ENCODE measurements at regions not wholly inside any gene's neighbourhood (a gene's known extent, or its start where the extent isn't known, plus 50 kb on each side); places are given as distances from the start of the nearest gene placed in this dataset.
A peak's percentile ranks its signal among the peaks of the same experiment; 100 is the strongest.

DNA sequence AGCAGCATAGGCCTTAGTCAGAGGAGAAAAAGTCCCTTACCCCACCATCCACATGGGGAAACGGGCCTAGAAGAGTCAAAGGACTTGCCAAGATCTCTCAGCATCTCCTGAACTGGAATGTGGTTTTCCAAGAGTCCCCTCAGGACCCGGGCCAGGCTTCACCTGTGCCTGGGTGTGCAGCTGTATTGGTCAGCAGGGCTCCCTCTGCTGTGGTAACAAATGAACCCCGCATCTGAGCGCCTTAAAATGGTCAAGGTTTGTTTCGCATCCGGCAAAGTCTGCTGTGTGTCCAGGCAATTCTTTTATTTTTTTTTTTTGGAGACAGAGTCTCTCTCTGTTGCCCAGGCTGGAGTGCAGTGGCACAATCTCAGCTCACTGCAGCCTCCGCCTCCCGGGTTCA is 168.0 kb upstream of the IER5L start:
- Mint-ChIP-seq H3K4me1 (no peaks in the 10 kb centered on the region), H3K27ac (no peak overlapping the region)

DNA sequence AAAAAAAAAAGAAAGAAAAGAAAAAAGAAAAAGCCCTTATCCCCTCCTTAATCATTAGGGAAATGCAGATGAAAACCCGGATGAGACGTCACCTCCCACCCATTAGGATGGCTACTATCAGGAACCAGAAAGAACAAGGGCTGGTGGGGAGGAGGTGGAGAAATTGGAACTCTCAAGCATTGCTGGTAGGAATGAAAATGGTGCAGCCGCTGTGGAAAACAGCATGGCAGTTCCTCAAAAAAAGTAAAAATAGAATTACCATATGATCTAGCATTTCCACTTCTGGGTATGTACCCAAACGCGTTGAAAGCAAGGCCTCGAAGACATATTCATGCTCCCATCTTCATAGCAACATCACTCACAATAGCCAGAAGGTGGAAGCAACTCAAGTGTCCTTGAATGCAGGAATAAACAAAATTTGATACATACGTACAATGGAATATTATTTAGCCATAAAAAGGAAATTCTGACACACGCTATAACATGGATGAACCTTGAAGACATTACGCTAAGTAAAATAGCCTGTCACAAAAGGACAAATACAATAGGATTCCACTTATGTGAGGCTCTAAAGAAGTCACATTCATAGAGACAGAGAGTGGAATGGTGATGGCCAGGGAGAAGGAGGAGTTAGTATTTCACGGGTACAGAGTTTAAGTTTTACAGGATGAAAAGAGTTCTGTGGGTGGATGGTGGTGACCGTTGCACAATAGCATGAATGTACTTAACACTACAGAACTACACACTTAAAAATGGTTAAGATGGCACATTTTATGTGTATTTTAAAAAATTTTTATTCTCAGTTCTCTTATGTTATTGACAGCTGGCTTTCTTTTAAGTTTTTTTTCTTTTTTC is 166.8 kb upstream of the IER5L start:
- H3K4me3 Mint-ChIP-seq = no peak overlapping the region
- H3K9me3 Mint-ChIP-seq = no peaks in the 10 kb centered on the region
- H3K27ac Mint-ChIP-seq = no peak overlapping the region
- H3K27me3 Mint-ChIP-seq (ENCODE audit: low read depth in 3 of 3) = peaks cover 0 to 9% (median 5%) of the 10 kb centered on the region in 3 donors
- no peak for DNase-seq
- H3K4me1 Mint-ChIP-seq = no peaks in the 10 kb centered on the region
- H3K36me3 Mint-ChIP-seq = no peaks in the 10 kb centered on the region

More for the DNA sequence above, 168.0 kb upstream of the IER5L start:
- no peak overlapping the region for H3K4me3 Mint-ChIP-seq
- no peaks in the 10 kb centered on the region for H3K36me3 Mint-ChIP-seq
- no peak for DNase-seq
- H3K27me3 Mint-ChIP-seq (ENCODE audit: low read depth in 3 of 3) = peaks cover 3 to 9% (median 7%) of the 10 kb centered on the region in 3 donors
- no peaks in the 10 kb centered on the region for H3K9me3 Mint-ChIP-seq

DNA sequence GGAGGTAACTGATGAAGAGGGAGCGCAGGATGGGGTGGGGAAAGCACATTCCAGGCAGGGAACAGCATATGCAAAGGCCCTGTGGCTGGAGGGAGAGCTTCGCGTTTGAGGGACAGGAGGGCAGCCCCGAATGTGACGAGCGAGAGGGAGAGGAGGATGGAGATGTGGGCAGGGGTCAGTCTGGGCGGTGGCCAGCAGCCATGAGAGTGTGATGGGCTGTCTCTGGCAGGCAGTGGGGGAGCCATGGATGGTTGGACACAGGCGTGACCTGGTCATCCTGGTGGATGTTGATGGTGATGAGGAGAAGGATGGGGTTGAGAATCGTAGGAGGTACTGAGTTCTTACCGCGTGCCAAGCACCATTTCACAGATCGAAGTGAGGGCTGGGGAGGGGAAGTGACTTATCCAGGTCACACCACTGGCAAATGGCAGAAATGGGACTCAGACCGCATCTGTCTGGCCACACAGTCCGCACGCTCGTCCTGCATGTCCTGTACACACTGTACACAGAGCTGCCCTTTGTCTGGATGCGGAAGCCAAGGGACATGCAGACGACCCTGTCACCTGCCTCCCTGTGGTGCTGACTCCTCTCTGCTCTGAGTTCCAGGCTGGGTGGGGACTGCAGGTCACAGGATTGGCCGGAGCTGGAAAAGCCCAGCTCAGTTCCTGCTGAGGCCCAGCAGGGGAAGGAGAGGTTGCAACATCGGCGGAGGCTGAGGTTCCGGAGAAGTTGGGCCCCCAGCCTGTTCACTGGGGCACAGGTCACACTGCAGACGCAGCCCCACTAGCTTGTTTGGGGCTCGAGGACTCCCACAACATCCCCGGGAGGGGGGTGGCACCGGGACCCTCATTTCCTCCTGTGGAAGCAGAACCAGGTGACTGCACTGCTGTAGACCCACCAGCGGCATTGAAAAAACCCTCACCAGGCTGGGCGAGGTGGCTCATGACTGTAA is 165.6 kb upstream of the IER5L start:
- H3K27me3 Mint-ChIP-seq (ENCODE audit: low read depth in 3 of 3) = peaks cover 0 to 7% (median 5%) of the 10 kb centered on the region in 3 donors
- H3K4me3 Mint-ChIP-seq = no peak overlapping the region
- no peaks in the 10 kb centered on the region for H3K36me3 Mint-ChIP-seq
- no peak overlapping the region for H3K27ac Mint-ChIP-seq
- no peaks in the 10 kb centered on the region for H3K4me1 Mint-ChIP-seq
- no peak for DNase-seq
- H3K9me3 Mint-ChIP-seq = no peaks in the 10 kb centered on the region

DNA sequence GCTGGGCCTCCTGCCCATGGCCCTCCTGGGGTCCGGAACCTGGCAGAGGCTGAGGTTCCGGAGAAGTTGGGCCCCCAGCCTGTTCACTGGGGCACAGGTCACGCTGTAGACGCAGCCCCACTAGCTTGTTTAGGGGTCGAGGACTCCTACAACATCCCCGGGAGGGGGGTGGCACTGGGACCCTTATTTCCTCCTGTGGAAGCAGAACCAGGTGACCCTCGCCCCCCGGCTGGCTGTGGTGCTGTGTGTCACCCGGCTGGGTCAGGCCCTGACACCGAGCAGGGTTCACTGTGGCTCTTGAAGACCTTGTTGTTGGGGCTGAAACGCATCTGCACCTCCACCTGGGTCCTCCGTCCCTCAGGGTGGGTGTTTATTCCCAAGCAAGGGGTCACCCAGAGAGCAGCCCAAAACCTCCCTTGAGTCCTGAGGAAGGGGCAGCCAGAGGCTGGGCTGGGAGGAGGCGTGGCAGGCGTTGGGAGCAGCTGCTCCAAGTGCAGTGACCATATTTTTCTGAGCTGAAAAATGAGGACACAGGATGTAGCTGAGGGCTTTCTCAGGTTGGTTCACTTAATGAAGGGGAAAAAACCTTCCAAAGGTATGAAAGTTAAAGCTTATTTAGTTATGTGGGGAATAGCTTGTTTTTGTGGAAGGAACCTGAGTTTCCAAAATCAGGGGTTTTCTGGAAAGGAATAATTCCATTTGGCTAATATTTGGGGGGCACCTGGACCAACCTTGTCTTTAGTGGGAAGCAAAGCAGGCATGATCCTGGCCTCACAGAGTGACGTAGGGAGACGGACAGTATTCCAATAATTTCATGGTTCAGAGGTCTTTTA is 164.7 kb upstream of the IER5L start:
- Mint-ChIP-seq H3K27me3 (ENCODE audit: low read depth in 3 of 3) (peaks cover 0 to 8% (median 4%) of the 10 kb centered on the region in 3 donors), H3K36me3 (no peaks in the 10 kb centered on the region), H3K27ac (no peak overlapping the region), H3K9me3 (no peaks in the 10 kb centered on the region), H3K4me3 (no peak overlapping the region), H3K4me1 (peaks cover 1 to 3% of the 10 kb centered on the region in 2 donors)
- no peak for DNase-seq

DNA sequence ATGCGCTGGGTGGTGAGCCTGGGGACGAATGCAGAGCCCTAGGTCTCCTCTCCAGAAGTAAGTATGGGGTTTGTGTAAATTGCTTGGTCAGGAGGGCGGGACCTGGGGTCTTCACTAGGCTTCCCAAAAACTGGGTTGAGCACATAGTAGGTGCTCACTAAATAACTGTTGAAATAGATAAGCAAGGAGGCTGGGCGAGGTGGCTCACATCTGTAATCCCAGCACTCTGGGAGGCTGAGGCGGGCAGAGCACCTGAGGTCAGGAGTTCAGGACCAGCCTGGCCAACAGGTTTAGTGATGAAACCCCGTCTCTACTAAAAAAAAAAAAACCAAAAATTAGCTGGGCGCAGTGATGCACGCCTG is 163.9 kb upstream of the IER5L start:
- Mint-ChIP-seq H3K9me3 (no peaks in the 10 kb centered on the region), H3K4me3 (no peak overlapping the region), H3K36me3 (no peaks in the 10 kb centered on the region), H3K4me1 (peaks cover 4 to 5% of the 10 kb centered on the region in 2 donors), H3K27me3 (ENCODE audit: low read depth in 3 of 3) (peaks cover 0 to 10% (median 6%) of the 10 kb centered on the region in 3 donors), H3K27ac (no peak overlapping the region)
- no peak for DNase-seq

DNA sequence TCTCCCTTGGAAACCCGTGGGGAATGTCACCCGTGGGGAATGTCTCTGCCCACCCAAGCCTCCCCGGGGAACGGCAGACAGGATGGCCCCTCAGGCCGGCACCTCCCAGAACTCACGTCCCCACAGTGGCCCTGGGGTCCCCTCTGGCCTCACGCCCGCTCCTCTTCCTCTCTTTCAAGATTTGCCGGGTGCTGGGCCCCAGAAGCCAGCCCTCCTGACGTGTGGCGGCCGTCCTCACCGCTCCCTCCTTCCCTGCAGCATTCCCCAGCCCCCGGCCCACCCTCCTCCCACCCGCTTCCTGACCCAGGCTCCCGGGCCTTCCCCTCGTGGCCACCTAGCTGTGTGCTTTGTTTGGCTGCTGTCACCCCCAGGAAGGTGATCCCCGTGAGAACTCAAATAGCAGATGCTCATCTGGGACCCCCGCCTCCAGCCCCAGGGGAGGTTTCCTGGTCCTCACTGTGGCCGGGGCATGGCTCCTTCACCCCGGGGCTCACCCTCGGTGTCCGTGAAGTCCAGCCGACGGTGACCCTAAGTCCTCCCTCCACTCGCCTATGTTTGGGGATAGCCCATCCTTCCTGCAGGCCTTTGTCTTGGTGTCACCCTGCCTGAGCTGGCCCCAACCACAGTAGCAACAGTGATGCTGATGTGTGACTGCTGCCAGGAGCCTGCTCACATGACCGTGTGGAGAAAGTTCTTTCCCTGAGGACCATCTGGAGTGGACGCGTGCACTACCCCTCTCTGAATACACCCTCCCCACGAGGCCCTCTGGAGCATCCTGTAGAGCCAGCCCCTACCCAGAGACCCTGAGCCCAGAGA is 163.3 kb upstream of the IER5L start:
- Mint-ChIP-seq H3K36me3 (no peaks in the 10 kb centered on the region), H3K27ac (no peak overlapping the region), H3K4me1 (peaks cover 8 to 11% of the 10 kb centered on the region in 2 donors), H3K9me3 (no peaks in the 10 kb centered on the region), H3K4me3 (no peak overlapping the region), H3K27me3 (ENCODE audit: low read depth in 3 of 3) (peaks cover 0 to 7% (median 6%) of the 10 kb centered on the region in 3 donors)
- DNase-seq = no peak

DNA sequence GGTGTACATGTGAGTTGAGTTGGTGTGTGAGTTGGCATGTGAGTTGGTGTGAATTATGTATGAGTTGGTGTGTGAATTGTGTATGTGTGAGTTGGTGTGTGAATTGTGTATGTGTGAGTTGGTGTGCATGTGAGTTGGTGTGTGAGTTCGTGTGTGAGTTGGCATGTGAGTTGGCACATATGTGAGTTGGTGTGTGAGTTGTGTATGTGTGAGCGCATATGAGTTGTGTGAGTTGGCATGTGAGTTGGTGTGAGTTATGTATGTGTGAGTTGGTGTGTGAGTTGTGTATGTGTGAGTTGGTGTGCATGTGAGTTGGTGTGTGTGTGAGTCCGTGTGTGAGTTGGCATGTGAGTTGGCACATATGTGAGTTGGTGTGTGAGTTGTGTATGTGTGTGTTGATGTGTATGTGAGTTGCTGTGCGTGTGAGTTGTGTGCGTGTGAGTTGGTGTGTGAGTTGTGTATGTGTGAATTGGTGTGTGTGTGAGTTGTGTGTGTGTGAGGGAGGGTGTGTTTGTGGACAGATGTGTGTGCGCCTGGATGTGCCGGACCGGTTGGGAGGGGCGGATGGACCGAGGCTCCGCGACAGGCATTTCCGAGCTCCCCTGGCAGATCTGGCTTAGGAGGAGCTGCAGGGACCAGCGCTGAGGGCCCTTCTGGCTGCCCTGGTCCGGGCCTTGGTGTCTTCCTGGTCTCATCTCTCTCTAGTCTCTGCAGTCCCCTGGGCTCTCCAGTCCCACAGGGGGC is 162.5 kb upstream of the IER5L start:
- no peak for DNase-seq
- Mint-ChIP-seq H3K27me3 (ENCODE audit: low read depth in 3 of 3) (peaks cover under 1 to 10% (median 9%) of the 10 kb centered on the region in 3 donors), H3K27ac (no peak overlapping the region), H3K4me1 (peaks cover 10 to 15% of the 10 kb centered on the region in 2 donors), H3K9me3 (no peaks in the 10 kb centered on the region), H3K4me3 (no peak overlapping the region), H3K36me3 (no peaks in the 10 kb centered on the region)

DNA sequence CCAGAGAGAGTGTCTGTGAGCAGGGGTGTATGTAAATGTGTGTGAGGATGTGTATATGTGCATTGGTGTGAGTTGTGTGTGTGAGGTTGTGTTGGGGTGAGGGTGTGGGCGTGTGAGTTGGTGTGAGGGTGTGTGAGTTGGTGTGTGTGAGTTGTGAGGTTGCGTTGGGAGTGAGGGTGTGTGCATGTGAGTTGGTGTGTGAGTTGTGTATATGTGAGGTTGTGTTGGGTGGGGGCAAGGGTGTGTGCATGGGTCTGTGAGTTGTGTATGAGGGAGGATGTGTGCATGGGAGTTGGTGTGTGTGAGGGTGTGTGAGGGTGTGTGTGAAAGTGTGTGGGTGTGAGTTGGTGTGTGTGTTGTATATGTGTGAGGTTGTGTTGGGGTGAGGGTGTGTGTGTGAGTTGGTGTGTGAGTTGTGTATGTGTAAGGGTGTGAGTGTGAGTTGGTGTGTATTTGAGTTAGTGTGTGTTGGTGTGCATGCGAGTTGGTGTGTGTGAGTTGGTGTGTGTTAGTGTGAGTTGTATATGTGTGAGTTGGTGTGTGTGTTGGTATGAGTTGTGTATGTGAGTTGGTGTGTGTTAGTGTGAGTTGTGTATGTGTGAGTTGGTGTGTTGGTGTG is 161.6 kb upstream of the IER5L start:
- Mint-ChIP-seq H3K9me3 (no peaks in the 10 kb centered on the region), H3K4me1 (peaks cover 10 to 15% of the 10 kb centered on the region in 2 donors), H3K36me3 (no peaks in the 10 kb centered on the region), H3K4me3 (no peak overlapping the region), H3K27ac (no peak overlapping the region), H3K27me3 (ENCODE audit: low read depth in 3 of 3) (peaks cover 3 to 10% (median 9%) of the 10 kb centered on the region in 3 donors)
- no peak for DNase-seq

DNA sequence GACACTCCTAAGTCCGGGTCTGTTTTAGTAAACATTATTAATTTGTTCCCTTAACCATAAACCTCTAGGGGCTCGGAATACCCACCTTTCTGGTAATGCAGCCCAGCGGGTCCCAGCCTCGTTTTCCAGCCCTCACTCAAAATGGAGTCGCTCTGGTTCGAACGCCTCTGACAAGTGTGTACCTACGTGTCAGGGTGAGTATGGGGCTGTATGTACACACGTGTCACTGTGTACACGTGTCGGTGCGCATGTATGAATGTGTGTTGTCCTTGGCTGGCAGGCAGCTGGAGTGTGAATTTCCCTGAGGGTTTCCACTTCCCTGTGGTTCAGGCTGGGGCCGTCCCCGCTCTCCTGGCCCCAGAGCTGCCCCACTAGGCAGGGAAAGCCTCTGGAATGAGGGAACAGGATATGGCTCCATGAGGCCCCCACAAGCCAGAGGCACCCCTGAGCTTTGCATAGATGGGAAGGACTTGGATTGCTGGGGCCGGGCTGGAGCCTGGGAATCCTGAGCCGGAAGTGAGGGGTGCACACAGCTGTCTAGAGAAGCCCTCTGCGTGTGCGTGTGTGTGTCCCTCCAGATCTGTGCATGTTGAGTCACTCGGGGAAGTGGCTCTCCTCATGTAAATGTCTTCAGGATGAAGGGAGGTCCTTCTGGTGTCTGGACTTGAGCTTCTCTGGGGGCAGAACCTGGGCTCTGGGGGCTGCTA is 160.8 kb upstream of the IER5L start:
- no peak for DNase-seq
- Mint-ChIP-seq H3K9me3 (no peaks in the 10 kb centered on the region), H3K4me3 (no peak overlapping the region), H3K4me1 (peaks cover 10 to 15% of the 10 kb centered on the region in 2 donors), H3K27me3 (ENCODE audit: low read depth in 3 of 3) (peaks cover 3 to 10% (median 9%) of the 10 kb centered on the region in 3 donors), H3K36me3 (no peaks in the 10 kb centered on the region), H3K27ac (no peak overlapping the region)

DNA sequence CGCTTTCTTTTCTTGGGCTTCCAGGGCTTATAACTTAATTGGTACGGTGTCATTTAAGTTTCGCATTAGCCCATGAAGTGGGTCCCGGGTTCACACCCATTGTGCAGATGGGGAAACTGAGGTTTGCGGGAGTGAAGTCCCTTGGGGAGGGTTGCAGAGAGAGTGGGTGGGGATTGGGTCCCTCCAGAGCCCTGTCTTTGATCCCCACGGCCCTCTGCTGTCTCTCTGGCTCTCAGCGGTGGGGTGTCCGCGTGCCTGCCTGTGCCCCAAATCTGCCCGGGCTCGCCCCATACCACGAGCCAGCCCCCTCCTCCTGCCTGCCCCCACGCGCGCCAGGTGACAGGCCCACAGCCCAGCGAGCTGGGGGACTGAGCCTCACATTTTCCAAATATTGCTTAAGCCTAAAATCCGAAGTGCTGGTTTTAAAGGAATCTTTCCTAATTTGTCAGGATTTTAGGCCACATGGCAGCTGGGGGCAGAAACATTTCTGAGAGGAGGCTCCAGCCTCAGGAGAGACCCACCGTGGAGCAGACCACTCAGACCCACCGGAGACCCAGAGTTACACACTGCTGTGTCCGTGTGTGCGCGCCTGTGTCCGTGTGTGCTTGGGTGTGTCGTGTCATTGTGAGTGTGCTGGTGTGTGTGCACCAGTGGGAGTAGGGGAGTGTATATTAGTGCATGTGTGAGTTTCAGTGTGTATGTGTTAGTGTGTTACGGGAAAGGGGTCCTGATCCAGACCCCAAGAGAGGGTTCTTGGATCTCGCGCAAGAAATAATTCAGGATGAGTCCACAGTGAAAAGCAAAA is 159.5 kb upstream of the IER5L start:
- H3K36me3 Mint-ChIP-seq = no peaks in the 10 kb centered on the region
- peak overlapping the region; percentile 0 to 81 (median 52) for H3K4me3 Mint-ChIP-seq
- H3K27ac Mint-ChIP-seq = no peak overlapping the region
- peaks cover 3 to 10% (median 9%) of the 10 kb centered on the region in 3 donors for H3K27me3 Mint-ChIP-seq (ENCODE audit: low read depth in 3 of 3)
- no peaks in the 10 kb centered on the region for H3K9me3 Mint-ChIP-seq
- peaks cover 10 to 15% of the 10 kb centered on the region in 2 donors for H3K4me1 Mint-ChIP-seq
- DNase-seq = no peak
